K562 (cell line): ENCODE measurements at regions not wholly inside any gene's neighbourhood (a gene's known extent, or its start where the extent isn't known, plus 50 kb on each side); places are given as distances from the start of the nearest gene placed in this dataset.

Experiments used
- ATAC-seq: fragments of 200-7000 bp; cut with Tn5 transposase; 3 replicates; pipeline ENCODE4 v1.9.1; 2020; ENCODE audit warnings: moderate library complexity
- BruUV-seq: library from RNA; stranded (reverse); fragments of 400-500 nt; replicated peaks from 2 replicates; lab custom pipeline; 2021; lab: Mats Ljungman, UMichigan
- CTCF ChIA-PET: fragments of 300-600 bp; formaldehyde crosslinking; extraction: SDS; loops from one replicate; lab custom pipeline; 2021; ENCODE audit warnings: low intra/inter-chr PET ratio; lab: Yijun Ruan, JAX
- POLR2A ChIA-PET: fragments of 300-600, 350-650 bp; sonication (Branson Sonifier 250); formaldehyde crosslinking; extraction: SDS; loops from one replicate; lab custom pipeline; 2021; ENCODE audit warnings: antibody characterized with exemption, inconsistent platforms; lab: Yijun Ruan, JAX
- DNase-seq, 4 experiments: peaks; one replicate each; pipeline versions ENCODE4 v3.0.0 to v3.0.0-alpha.2; 2011 to 2018; ENCODE audit warnings: low spot score in 3 of 4, mixed read lengths in 3 of 4; ENCODE audit errors: extremely low read depth in 1 of 4
- FAIRE-seq: peaks from 2 replicates; lab custom pipeline; 2011; peaks lifted over from hg19 to GRCh38; lab: Jason Lieb, UNC
- H2AFZ ChIP-seq: 2 replicates; pipeline ENCODE4 v1.6.0; 2011; ENCODE audit warnings: low read depth, low read length, control low read depth, inconsistent platforms
- H3K27ac ChIP-seq: fragments of 200-600 bp; 3 replicates; pipeline ENCODE4 v1.8.0; 2011; ENCODE audit warnings: low read depth, mild to moderate bottlenecking, control low read depth, inconsistent platforms, low read length, moderate library complexity, mixed read lengths; ENCODE audit errors: extremely low read depth
- H3K27me3 ChIP-seq, 2 experiments: fragments of 300-600 bp in 1 of 2; 2 replicates in 1 of 2; 3 replicates in 1 of 2; pipeline versions ENCODE4 v1.6.0 to v1.8.0; 2011; ENCODE audit warnings: inconsistent platforms in 2 of 2, low read length in 2 of 2, mild to moderate bottlenecking in 1 of 2, mixed read lengths in 1 of 2, moderate library complexity in 1 of 2; ENCODE audit not compliant: control insufficient read depth in 2 of 2, insufficient read depth in 2 of 2
- H3K36me3 ChIP-seq: fragments of 300-600 bp; 3 replicates; pipeline ENCODE4 v1.8.0; 2011; ENCODE audit warnings: mild to moderate bottlenecking, low read length, inconsistent platforms; ENCODE audit not compliant: control insufficient read depth, insufficient read depth
- H3K4me1 ChIP-seq, 2 experiments: fragments of 200-600 bp in 1 of 2; replicated peaks in 1 of 2; 2 replicates in 1 of 2; 3 replicates in 1 of 2; pipeline versions ENCODE4 v1.5.1 to v1.8.0; 2011; ENCODE audit warnings: inconsistent platforms in 2 of 2, low read length in 2 of 2, mild to moderate bottlenecking in 1 of 2, mixed read lengths in 1 of 2, moderate library complexity in 1 of 2; ENCODE audit not compliant: control insufficient read depth in 2 of 2, insufficient read depth in 2 of 2
- H3K4me2 ChIP-seq: 2 replicates; pipeline ENCODE4 v1.6.1; 2011; ENCODE audit warnings: low read length, control low read depth, inconsistent platforms, mixed read lengths; ENCODE audit not compliant: insufficient read depth
- H3K4me3 ChIP-seq: fragments of 200-600 bp; sonication (generic), shearing (Covaris generic); 2 replicates; pipeline ENCODE4 v1.5.1; 2016; ENCODE audit warnings: control low read depth, inconsistent platforms
- H3K79me2 ChIP-seq: fragments of 200-600 bp; 3 replicates; pipeline ENCODE4 v1.8.0; 2011; ENCODE audit warnings: low read length, inconsistent platforms; ENCODE audit not compliant: control insufficient read depth, insufficient read depth
- H3K9ac ChIP-seq, 2 experiments: 2 replicates each; pipeline versions ENCODE4 v1.6.0 to v1.6.1; 2011; ENCODE audit warnings: low read depth in 2 of 2, low read length in 2 of 2, control low read depth in 1 of 2, inconsistent platforms in 1 of 2, mild to moderate bottlenecking in 1 of 2, mixed read lengths in 1 of 2; ENCODE audit not compliant: insufficient read depth in 1 of 2
- H3K9me1 ChIP-seq: one replicate; pipeline ENCODE4 v1.6.0; 2011; ENCODE audit warnings: inconsistent platforms, mild to moderate bottlenecking, low read length, moderate library complexity; ENCODE audit not compliant: control insufficient read depth, insufficient read depth
- H3K9me3 ChIP-seq: replicated peaks from 2 replicates; pipeline ENCODE4 v1.5.1; 2011; ENCODE audit warnings: low read depth, low read length, inconsistent platforms; ENCODE audit not compliant: control insufficient read depth, insufficient read depth
- H4K20me1 ChIP-seq: replicated peaks from 2 replicates; pipeline ENCODE4 v1.6.1; 2011; ENCODE audit warnings: low read length, inconsistent platforms, mixed read lengths; ENCODE audit not compliant: control insufficient read depth, insufficient read depth
- CHD2 ChIP-seq: IDR thresholded peaks from 2 replicates; pipeline ENCODE4 v1.6.1; 2011; ENCODE audit warnings: low read depth, low read length
- KDM5B ChIP-seq: fragments of 200-600 bp; sonication (generic); IDR thresholded peaks from 2 replicates; pipeline ENCODE4 v1.6.1; 2012; ENCODE audit warnings: low read depth, mild to moderate bottlenecking, moderate library complexity, low read length, control low read depth, inconsistent platforms; ENCODE audit not compliant: insufficient replicate concordance
- LEF1 ChIP-seq: fragments of 450-650 bp; IDR thresholded peaks from 2 replicates; pipeline ENCODE4 v1.6.1; 2016; ENCODE audit warnings: mild to moderate bottlenecking
- NFE2L1 ChIP-seq: fragments of 450-650 bp; IDR thresholded peaks from 2 replicates; pipeline ENCODE4 v1.6.1; 2016; ENCODE audit warnings: missing genetic modification characterization, low read depth, mild to moderate bottlenecking, missing compliant biosample characterization, moderate library complexity, borderline replicate concordance
- POLR2H ChIP-seq: IDR thresholded peaks from 2 replicates; pipeline ENCODE4 v1.6.1; 2016; ENCODE audit warnings: missing genetic modification characterization, low read depth, mild to moderate bottlenecking, control low read depth, missing compliant biosample characterization, moderate library complexity
- RBM22 ChIP-seq: fragments of 200-400 bp; formaldehyde crosslinking; IDR thresholded peaks from 2 replicates; pipeline ENCODE4 v1.6.1; 2018; ENCODE audit warnings: low read length, low read depth; ENCODE audit not compliant: poor library complexity, severe bottlenecking
- SMAD4 ChIP-seq: fragments of 250-450 bp; sonication (Bioruptor Pico); conservative IDR thresholded peaks from 2 replicates; pipeline ENCODE4 v1.8.0; 2021; ENCODE audit warnings: inconsistent platforms, mild to moderate bottlenecking, moderate library complexity
- SREBF1 ChIP-seq: fragments of 150-350 bp; IDR thresholded peaks from 2 replicates; pipeline ENCODE4 v1.6.1; 2014; ENCODE audit warnings: antibody characterized with exemption, low read depth, low read length, borderline replicate concordance
- TEAD1 ChIP-seq, 2 experiments: fragments of 450-650 bp in 1 of 2; sonication (generic) in 1 of 2; formaldehyde crosslinking; IDR thresholded peaks; 2 replicates each; pipeline versions ENCODE4 v1.4.0 to v1.8.0; 2020 to 2022; ENCODE audit warnings: mild to moderate bottlenecking in 2 of 2, missing genetic modification reagents in 1 of 2
- XRCC3 ChIP-seq: fragments of 450-650 bp; IDR thresholded peaks from 2 replicates; pipeline ENCODE4 v1.6.1; 2017; ENCODE audit warnings: mild to moderate bottlenecking, moderate library complexity
- ZNF436 ChIP-seq: fragments of 250-450, 450-650 bp; sonication (Bioruptor Pico); formaldehyde crosslinking; IDR thresholded peaks from 2 replicates; pipeline ENCODE4 v1.7.0; 2020; ENCODE audit warnings: mild to moderate bottlenecking
- ZNF785 ChIP-seq: fragments of 250-450 bp; sonication (Bioruptor Pico); IDR thresholded peaks from 2 replicates; pipeline ENCODE4 v1.4.0; 2020; ENCODE audit warnings: mild to moderate bottlenecking
- WGBS: fragments of 100-300 bp; shearing (Covaris generic); methylation state at CpG from one replicate; pipeline ENCODE4 v1.1.6; 2016; ENCODE audit warnings: low coverage, mixed read lengths; ENCODE audit not compliant: insufficient coverage; ENCODE audit errors: missing lambda C conversion rate; 5-methylcytosine and 5-hydroxymethylcytosine counted together
- in situ Hi-C: fragments of 300-500 bp; cut with MboI; formaldehyde crosslinking; loops from 4 replicates; pipeline ENCODE4 v1.15.0; 2018; ENCODE audit warnings: inconsistent platforms, mixed read lengths
- intact Hi-C: fragments of 100-400 bp; cut with micrococcal nuclease; formaldehyde crosslinking; loops from 2 replicates; pipeline ENCODE4 v1.14.2; 2022
- TF ChIP-seq, protein P1 (sequence below): sonication (generic); formaldehyde crosslinking; IDR thresholded peaks from 2 replicates; pipeline ENCODE4 v1.8.0; 2023; ENCODE audit warnings: missing genetic modification reagents, mild to moderate bottlenecking, borderline replicate concordance
- TF ChIP-seq, protein P2 (sequence below): fragments of 450-650 bp; IDR thresholded peaks from 2 replicates; pipeline ENCODE4 v1.6.1; 2018; ENCODE audit not compliant: partially characterized antibody

GRCh38 chr4:57719456-57719855 is 609.3 kb upstream of the IGFBP7 start:
- Histone ChIP-seq H3K79me2 (no peaks in the 10 kb centered on the region), H3K27me3 (no peaks in the 10 kb centered on the region), H3K4me2 (no peak overlapping the region), H3K9me1 (no peaks in the 10 kb centered on the region), H2AFZ (no peak overlapping the region), H4K20me1 (no peaks in the 10 kb centered on the region), H3K9me3 (no peaks in the 10 kb centered on the region), H3K4me1 (no peaks in the 10 kb centered on the region), H3K4me3 (no peak overlapping the region), H3K27ac (no peak overlapping the region), H3K9ac (no peak overlapping the region), H3K36me3 (no peaks in the 10 kb centered on the region)
- intact Hi-C loops (no loop called here), in situ Hi-C loops (no loop called here)
- no TSS peak for BruUV-seq
- ATAC-seq (no peak), FAIRE-seq (no peak), DNase-seq (no peak)
- CTCF ChIA-PET: no interaction called here
- TF ChIP-seq LEF1 (no peak), KDM5B (no peak), TEAD1 (CRISPR knock-in tag; IDR thresholded peaks at IDR 0.05) (no peak), SREBF1 (no peak), XRCC3 (no peak), SMAD4 (CRISPR knock-in tag) (no peak), NFE2L1 (tag) (no peak), ZNF436 (CRISPR knock-in tag) (no peak), RBM22 (no peak), CHD2 (no peak), POLR2H (no peak), ZNF785 (CRISPR knock-in tag) (no peak)
- TF ChIP-seq, protein P1, sequence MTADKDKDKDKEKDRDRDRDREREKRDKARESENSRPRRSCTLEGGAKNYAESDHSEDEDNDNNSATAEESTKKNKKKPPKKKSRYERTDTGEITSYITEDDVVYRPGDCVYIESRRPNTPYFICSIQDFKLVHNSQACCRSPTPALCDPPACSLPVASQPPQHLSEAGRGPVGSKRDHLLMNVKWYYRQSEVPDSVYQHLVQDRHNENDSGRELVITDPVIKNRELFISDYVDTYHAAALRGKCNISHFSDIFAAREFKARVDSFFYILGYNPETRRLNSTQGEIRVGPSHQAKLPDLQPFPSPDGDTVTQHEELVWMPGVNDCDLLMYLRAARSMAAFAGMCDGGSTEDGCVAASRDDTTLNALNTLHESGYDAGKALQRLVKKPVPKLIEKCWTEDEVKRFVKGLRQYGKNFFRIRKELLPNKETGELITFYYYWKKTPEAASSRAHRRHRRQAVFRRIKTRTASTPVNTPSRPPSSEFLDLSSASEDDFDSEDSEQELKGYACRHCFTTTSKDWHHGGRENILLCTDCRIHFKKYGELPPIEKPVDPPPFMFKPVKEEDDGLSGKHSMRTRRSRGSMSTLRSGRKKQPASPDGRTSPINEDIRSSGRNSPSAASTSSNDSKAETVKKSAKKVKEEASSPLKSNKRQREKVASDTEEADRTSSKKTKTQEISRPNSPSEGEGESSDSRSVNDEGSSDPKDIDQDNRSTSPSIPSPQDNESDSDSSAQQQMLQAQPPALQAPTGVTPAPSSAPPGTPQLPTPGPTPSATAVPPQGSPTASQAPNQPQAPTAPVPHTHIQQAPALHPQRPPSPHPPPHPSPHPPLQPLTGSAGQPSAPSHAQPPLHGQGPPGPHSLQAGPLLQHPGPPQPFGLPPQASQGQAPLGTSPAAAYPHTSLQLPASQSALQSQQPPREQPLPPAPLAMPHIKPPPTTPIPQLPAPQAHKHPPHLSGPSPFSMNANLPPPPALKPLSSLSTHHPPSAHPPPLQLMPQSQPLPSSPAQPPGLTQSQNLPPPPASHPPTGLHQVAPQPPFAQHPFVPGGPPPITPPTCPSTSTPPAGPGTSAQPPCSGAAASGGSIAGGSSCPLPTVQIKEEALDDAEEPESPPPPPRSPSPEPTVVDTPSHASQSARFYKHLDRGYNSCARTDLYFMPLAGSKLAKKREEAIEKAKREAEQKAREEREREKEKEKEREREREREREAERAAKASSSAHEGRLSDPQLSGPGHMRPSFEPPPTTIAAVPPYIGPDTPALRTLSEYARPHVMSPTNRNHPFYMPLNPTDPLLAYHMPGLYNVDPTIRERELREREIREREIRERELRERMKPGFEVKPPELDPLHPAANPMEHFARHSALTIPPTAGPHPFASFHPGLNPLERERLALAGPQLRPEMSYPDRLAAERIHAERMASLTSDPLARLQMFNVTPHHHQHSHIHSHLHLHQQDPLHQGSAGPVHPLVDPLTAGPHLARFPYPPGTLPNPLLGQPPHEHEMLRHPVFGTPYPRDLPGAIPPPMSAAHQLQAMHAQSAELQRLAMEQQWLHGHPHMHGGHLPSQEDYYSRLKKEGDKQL (CRISPR knock-in tag): no peak
- TF ChIP-seq, protein P2, sequence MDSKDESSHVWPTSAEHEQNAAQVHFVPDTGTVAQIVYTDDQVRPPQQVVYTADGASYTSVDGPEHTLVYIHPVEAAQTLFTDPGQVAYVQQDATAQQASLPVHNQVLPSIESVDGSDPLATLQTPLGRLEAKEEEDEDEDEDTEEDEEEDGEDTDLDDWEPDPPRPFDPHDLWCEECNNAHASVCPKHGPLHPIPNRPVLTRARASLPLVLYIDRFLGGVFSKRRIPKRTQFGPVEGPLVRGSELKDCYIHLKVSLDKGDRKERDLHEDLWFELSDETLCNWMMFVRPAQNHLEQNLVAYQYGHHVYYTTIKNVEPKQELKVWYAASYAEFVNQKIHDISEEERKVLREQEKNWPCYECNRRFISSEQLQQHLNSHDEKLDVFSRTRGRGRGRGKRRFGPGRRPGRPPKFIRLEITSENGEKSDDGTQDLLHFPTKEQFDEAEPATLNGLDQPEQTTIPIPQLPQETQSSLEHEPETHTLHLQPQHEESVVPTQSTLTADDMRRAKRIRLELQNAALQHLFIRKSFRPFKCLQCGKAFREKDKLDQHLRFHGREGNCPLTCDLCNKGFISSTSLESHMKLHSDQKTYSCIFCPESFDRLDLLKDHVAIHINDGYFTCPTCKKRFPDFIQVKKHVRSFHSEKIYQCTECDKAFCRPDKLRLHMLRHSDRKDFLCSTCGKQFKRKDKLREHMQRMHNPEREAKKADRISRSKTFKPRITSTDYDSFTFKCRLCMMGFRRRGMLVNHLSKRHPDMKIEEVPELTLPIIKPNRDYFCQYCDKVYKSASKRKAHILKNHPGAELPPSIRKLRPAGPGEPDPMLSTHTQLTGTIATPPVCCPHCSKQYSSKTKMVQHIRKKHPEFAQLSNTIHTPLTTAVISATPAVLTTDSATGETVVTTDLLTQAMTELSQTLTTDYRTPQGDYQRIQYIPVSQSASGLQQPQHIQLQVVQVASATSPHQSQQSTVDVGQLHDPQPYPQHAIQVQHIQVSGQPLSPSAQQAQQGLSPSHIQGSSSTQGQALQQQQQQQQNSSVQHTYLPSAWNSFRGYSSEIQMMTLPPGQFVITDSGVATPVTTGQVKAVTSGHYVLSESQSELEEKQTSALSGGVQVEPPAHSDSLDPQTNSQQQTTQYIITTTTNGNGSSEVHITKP: no peak
- POLR2A ChIA-PET: no interaction called here
- WGBS: 0% methylated on average over 2 of the region's 2 CpGs
